ENCODE measurements at regions not wholly inside any gene's neighbourhood (a gene's known extent, or its start where the extent isn't known, plus 50 kb on each side); places are given as distances from the start of the nearest gene placed in this dataset.

- intact Hi-C loops (cut with DNase I): no loop called here
- 71 to 96% (median 84%) methylated on average over 4 of the region's 4 CpGs for WGBS, 4 donors
- Histone ChIP-seq H3K4me3 (no peak overlapping the region), H3K27me3 (no peaks in the 10 kb centered on the region), H3K9me3 (replicated peaks in 1 of 3) (no peaks in the 10 kb centered on the region), H3K4me1 (replicated peaks in 1 of 2) (no peaks in the 10 kb centered on the region), H3K36me3 (replicated peaks in 1 of 2) (no peaks in the 10 kb centered on the region), H3K27ac (no peak overlapping the region)
- no peak for TF ChIP-seq POLR2A (IDR thresholded peaks at IDR 0.05)
- TF ChIP-seq, protein P1, sequence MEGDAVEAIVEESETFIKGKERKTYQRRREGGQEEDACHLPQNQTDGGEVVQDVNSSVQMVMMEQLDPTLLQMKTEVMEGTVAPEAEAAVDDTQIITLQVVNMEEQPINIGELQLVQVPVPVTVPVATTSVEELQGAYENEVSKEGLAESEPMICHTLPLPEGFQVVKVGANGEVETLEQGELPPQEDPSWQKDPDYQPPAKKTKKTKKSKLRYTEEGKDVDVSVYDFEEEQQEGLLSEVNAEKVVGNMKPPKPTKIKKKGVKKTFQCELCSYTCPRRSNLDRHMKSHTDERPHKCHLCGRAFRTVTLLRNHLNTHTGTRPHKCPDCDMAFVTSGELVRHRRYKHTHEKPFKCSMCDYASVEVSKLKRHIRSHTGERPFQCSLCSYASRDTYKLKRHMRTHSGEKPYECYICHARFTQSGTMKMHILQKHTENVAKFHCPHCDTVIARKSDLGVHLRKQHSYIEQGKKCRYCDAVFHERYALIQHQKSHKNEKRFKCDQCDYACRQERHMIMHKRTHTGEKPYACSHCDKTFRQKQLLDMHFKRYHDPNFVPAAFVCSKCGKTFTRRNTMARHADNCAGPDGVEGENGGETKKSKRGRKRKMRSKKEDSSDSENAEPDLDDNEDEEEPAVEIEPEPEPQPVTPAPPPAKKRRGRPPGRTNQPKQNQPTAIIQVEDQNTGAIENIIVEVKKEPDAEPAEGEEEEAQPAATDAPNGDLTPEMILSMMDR (IDR thresholded peaks at IDR 0.05): no peak
- DNase-seq: no peak
These were observed 108.3 kb upstream of the FUT8 start for GRCh38 chr14:65304239-65304638.

DNA sequence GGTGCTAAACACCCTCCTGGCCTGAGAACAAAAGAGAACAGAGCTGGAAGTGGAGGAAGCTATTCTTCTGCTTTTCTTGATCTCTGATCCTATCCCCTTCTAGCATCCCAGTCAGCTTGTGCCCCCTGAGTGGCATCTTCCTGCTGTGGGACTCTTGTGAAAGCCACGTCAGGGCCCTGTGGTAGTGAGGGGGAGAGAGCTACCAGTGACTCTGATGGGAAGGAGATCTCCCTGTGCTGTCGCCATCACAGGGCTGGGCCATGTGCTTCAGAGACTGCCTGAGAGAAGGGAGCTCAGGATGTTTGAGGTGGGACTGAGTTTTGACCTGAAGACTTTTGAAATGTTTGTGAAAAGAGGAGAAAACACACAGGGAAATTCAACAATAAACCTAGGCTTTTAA is 107.6 kb upstream of the FUT8 start:
- Histone ChIP-seq H3K36me3 (replicated peaks in 1 of 2) (no peaks in the 10 kb centered on the region), H3K4me3 (no peak overlapping the region), H3K4me1 (replicated peaks in 1 of 2) (no peaks in the 10 kb centered on the region), H3K27me3 (no peaks in the 10 kb centered on the region), H3K27ac (no peak overlapping the region), H3K9me3 (replicated peaks in 1 of 3) (no peaks in the 10 kb centered on the region)
- 77 to 100% (median 84%) methylated on average over 1 to 2 of the region's 2 CpGs for WGBS, 4 donors
- no peak for DNase-seq
- intact Hi-C loops (cut with DNase I): no loop called here
- TF ChIP-seq POLR2A (IDR thresholded peaks at IDR 0.05): no peak
- TF ChIP-seq, protein P1 (IDR thresholded peaks at IDR 0.05): no peak

DNA sequence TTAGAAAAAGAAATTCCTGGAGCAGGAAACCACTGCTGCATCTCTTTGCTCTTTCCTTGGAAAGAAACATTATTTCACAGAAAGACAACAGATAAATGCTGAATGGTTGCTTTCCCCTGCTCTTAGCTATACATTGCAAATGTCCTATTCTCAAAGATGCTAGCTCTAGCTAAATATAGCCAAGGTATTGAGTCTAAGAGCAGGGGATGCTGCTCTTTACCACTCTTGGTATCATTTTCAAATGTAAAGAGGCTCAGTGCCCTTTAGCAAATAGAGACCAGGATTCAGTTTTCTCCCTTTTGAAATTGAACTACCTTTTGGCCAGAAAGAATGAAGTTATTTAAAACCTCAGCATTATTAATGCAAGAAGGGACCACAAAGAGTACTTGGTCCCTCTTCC is 104.0 kb upstream of the FUT8 start:
- intact Hi-C loops (cut with DNase I): no loop called here
- Histone ChIP-seq H3K9me3 (replicated peaks in 1 of 3) (no peaks in the 10 kb centered on the region), H3K36me3 (replicated peaks in 1 of 2) (no peaks in the 10 kb centered on the region), H3K27me3 (no peaks in the 10 kb centered on the region), H3K4me1 (replicated peaks in 1 of 2) (no peaks in the 10 kb centered on the region), H3K27ac (no peak overlapping the region), H3K4me3 (no peak overlapping the region)
- DNase-seq: no peak
- TF ChIP-seq POLR2A (IDR thresholded peaks at IDR 0.05): no peak
- TF ChIP-seq, protein P1 (IDR thresholded peaks at IDR 0.05): no peak

DNA sequence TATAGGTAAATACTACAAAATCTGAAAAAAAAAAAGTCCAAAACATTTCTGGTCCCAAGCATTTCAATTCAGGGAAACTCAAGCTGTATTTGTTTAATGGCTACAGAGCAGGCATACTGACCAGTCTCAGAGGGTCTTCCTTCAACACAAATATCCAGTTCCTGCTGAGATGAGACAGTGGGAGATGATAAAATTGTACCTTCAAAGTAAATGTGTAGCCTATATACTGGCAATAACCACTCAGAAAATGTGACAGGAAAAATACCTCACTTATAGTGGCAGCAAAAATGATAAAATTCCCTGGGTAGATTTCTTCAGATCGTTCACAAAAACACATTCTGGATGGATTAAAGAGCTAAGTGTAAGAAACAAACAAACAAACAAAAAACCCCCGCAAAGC is 102.0 kb upstream of the FUT8 start:
- H3K4me1 ChIP-seq (replicated peaks in 1 of 2): no peaks in the 10 kb centered on the region
- intact Hi-C loops (cut with DNase I): no loop called here
- H3K36me3 ChIP-seq (replicated peaks in 1 of 2): no peaks in the 10 kb centered on the region
- no peak overlapping the region for H3K27ac ChIP-seq
- no peak for DNase-seq
- WGBS, 4 donors: 65 to 82% (median 75%) methylated on average over 2 of the region's 2 CpGs
- H3K4me3 ChIP-seq: no peak overlapping the region
- H3K9me3 ChIP-seq (replicated peaks in 1 of 3): no peaks in the 10 kb centered on the region
- no peak for TF ChIP-seq POLR2A (IDR thresholded peaks at IDR 0.05)
- TF ChIP-seq, protein P1 (IDR thresholded peaks at IDR 0.05): no peak
- no peaks in the 10 kb centered on the region for H3K27me3 ChIP-seq
